H9 (cell line): ENCODE measurements at regions not wholly inside any gene's neighbourhood (a gene's known extent, or its start where the extent isn't known, plus 50 kb on each side); places are given as distances from the start of the nearest gene placed in this dataset.

Experiments
- DNase-seq: peaks from one replicate; pipeline ENCODE4 v3.0.0-alpha.2; 2017
- H2AFZ ChIP-seq: one replicate; pipeline ENCODE4 v1.6.1; 2013; ENCODE audit warnings: mild to moderate bottlenecking, low read length, control low read depth, moderate library complexity
- H2AK5ac ChIP-seq: 2 replicates; pipeline ENCODE4 v1.6.1; 2013; ENCODE audit warnings: low read length, control low read depth, mixed read lengths; ENCODE audit not compliant: insufficient read length
- H2BK120ac ChIP-seq: one replicate; pipeline ENCODE4 v1.6.1; 2013; ENCODE audit warnings: low read depth, mild to moderate bottlenecking, low read length, control low read depth, inconsistent platforms; ENCODE audit not compliant: poor library complexity, severe bottlenecking
- H2BK12ac ChIP-seq: 2 replicates; pipeline ENCODE4 v1.6.1; 2013; ENCODE audit warnings: low read length, control low read depth, mixed read lengths, low read depth; ENCODE audit not compliant: insufficient read length
- H2BK15ac ChIP-seq: 2 replicates; pipeline ENCODE4 v1.6.1; 2013; ENCODE audit warnings: low read depth, low read length, control low read depth
- H2BK20ac ChIP-seq: one replicate; pipeline ENCODE4 v1.6.1; 2013; ENCODE audit warnings: low read depth, mild to moderate bottlenecking, low read length, control low read depth, inconsistent platforms; ENCODE audit not compliant: poor library complexity, severe bottlenecking
- H2BK5ac ChIP-seq: 2 replicates; pipeline ENCODE4 v1.6.1; 2013; ENCODE audit warnings: low read length, control low read depth, mixed read lengths; ENCODE audit not compliant: insufficient read length
- H3K14ac ChIP-seq: 2 replicates; pipeline ENCODE4 v1.6.1; 2013; ENCODE audit warnings: low read length, control low read depth; ENCODE audit not compliant: insufficient read depth
- H3K18ac ChIP-seq: 2 replicates; pipeline ENCODE4 v1.6.1; 2013; ENCODE audit warnings: low read depth, mild to moderate bottlenecking, mixed read lengths, low read length, control low read depth; ENCODE audit not compliant: insufficient read length
- H3K23ac ChIP-seq: 2 replicates; pipeline ENCODE4 v1.6.1; 2013; ENCODE audit warnings: low read length, control low read depth, mixed read lengths, low read depth; ENCODE audit not compliant: insufficient read length
- H3K23me2 ChIP-seq: 2 replicates; pipeline ENCODE4 v1.6.1; 2013; ENCODE audit warnings: low read depth, mild to moderate bottlenecking, mixed read lengths, low read length, control low read depth; ENCODE audit not compliant: insufficient read length, poor library complexity, severe bottlenecking
- H3K27ac ChIP-seq: 2 replicates; pipeline ENCODE4 v1.5.1; 2013; ENCODE audit warnings: low read length, control low read depth, mixed read lengths, low read depth; ENCODE audit not compliant: insufficient read length
- H3K27me3 ChIP-seq: 2 replicates; pipeline ENCODE4 v1.6.1; 2013; ENCODE audit warnings: low read length, control low read depth, inconsistent platforms; ENCODE audit not compliant: insufficient read depth
- H3K4ac ChIP-seq: 2 replicates; pipeline ENCODE4 v1.6.1; 2013; ENCODE audit warnings: low read depth, mild to moderate bottlenecking, control low read depth, inconsistent platforms, low read length, moderate library complexity
- H3K4me1 ChIP-seq: 2 replicates; pipeline ENCODE4 v1.6.1; 2013; ENCODE audit warnings: low read length, control low read depth, inconsistent platforms; ENCODE audit not compliant: insufficient read depth
- H3K4me2 ChIP-seq: 2 replicates; pipeline ENCODE4 v1.6.1; 2013; ENCODE audit warnings: low read length, control low read depth, mixed read lengths; ENCODE audit not compliant: insufficient read length, insufficient read depth
- H3K56ac ChIP-seq: 2 replicates; pipeline ENCODE4 v1.6.1; 2013; ENCODE audit warnings: low read depth, mild to moderate bottlenecking, mixed read lengths, low read length, control low read depth; ENCODE audit not compliant: insufficient read length
- H3K79me1 ChIP-seq: 2 replicates; pipeline ENCODE4 v1.6.1; 2013; ENCODE audit warnings: low read depth, mild to moderate bottlenecking, moderate library complexity, low read length, control low read depth, inconsistent platforms; ENCODE audit not compliant: insufficient read depth, poor library complexity, severe bottlenecking
- H3K79me2 ChIP-seq: 2 replicates; pipeline ENCODE4 v1.6.1; 2013; ENCODE audit warnings: low read length, control low read depth, inconsistent platforms; ENCODE audit not compliant: insufficient read depth
- H3K9ac ChIP-seq: 2 replicates; pipeline ENCODE4 v1.6.1; 2013; ENCODE audit warnings: low read length, control low read depth, mixed read lengths; ENCODE audit not compliant: insufficient read length; ENCODE audit errors: extremely low read depth
- H3K9me3 ChIP-seq: one replicate; pipeline ENCODE4 v1.6.1; 2013; ENCODE audit warnings: low read depth, low read length, inconsistent platforms; ENCODE audit not compliant: control insufficient read depth
- H3T11ph ChIP-seq: one replicate; pipeline ENCODE4 v1.6.1; 2013; ENCODE audit warnings: mild to moderate bottlenecking, low read length, control low read depth, inconsistent platforms
- H4K20me1 ChIP-seq: one replicate; pipeline ENCODE4 v1.6.1; 2013; ENCODE audit not compliant: control insufficient read depth, insufficient read length, insufficient read depth
- H4K5ac ChIP-seq: 2 replicates; pipeline ENCODE4 v1.6.1; 2013; ENCODE audit warnings: low read depth, mild to moderate bottlenecking, mixed read lengths, low read length, control low read depth; ENCODE audit not compliant: insufficient read length
- H4K8ac ChIP-seq: replicated peaks from 2 replicates; pipeline ENCODE4 v1.6.1; 2013; ENCODE audit warnings: low read length, control low read depth, mixed read lengths, low read depth; ENCODE audit not compliant: insufficient read length
- H4K91ac ChIP-seq: 2 replicates; pipeline ENCODE4 v1.6.1; 2013; ENCODE audit warnings: low read depth, mild to moderate bottlenecking, moderate library complexity, mixed read lengths, low read length, control low read depth; ENCODE audit not compliant: insufficient read length
- H3K27ac Mint-ChIP-seq, 3 experiments: 2 replicates in 2 of 3; 3 replicates in 1 of 3; pipeline ENCODE4 v1.8.0; 2020 to 2021; ENCODE audit warnings: mixed read lengths in 3 of 3, mild to moderate bottlenecking in 1 of 3, moderate library complexity in 1 of 3
- H3K27me3 Mint-ChIP-seq: 2 replicates; pipeline ENCODE4 v1.8.0; 2021; ENCODE audit warnings: low read depth, mild to moderate bottlenecking, moderate library complexity, mixed read lengths
- H3K36me3 Mint-ChIP-seq, 3 experiments: 2 replicates in 2 of 3; 3 replicates in 1 of 3; pipeline ENCODE4 v1.8.0; 2020 to 2021; ENCODE audit warnings: low read depth in 3 of 3, mixed read lengths in 3 of 3; ENCODE audit not compliant: insufficient read depth in 1 of 3
- H3K4me1 Mint-ChIP-seq, 2 experiments: 2 replicates each; pipeline ENCODE4 v1.8.0; 2020; ENCODE audit warnings: mixed read lengths in 2 of 2
- H3K4me3 Mint-ChIP-seq, 2 experiments: 2 replicates in 1 of 2; 3 replicates in 1 of 2; pipeline ENCODE4 v1.8.0; 2020 to 2021; ENCODE audit warnings: mild to moderate bottlenecking in 2 of 2, mixed read lengths in 2 of 2, moderate library complexity in 1 of 2
- H3K9me3 Mint-ChIP-seq, 2 experiments: 2 replicates in 1 of 2; 3 replicates in 1 of 2; pipeline ENCODE4 v1.8.0; 2020; ENCODE audit warnings: mild to moderate bottlenecking in 2 of 2, mixed read lengths in 2 of 2, moderate library complexity in 1 of 2
- CTCF ChIP-seq: fragments of 200-600 bp; sonication (generic); conservative IDR thresholded peaks from 3 replicates; pipeline ENCODE4 v1.8.0; 2021; ENCODE audit warnings: antibody characterized with exemption, mild to moderate bottlenecking
- WGBS: extraction: QIAGEN DNeasy Blood & Tissue Kit; methylation state at CpG from one replicate; pipeline ENCODE4 v1.1.7; 2013; ENCODE audit warnings: missing lambda C conversion rate, low lambda C conversion rate, mixed read lengths; ENCODE audit not compliant: insufficient read length; ENCODE audit errors: extremely low coverage; 5-methylcytosine and 5-hydroxymethylcytosine counted together

GRCh38 chr17:31699886-31700285, 159.2 kb downstream of the COPRS start:
- Histone ChIP-seq H2AFZ (no peak overlapping the region), H2BK120ac (no peak overlapping the region), H2BK20ac (no peak overlapping the region), H4K8ac (no peak overlapping the region), H4K5ac (no peak overlapping the region), H2BK12ac (no peak overlapping the region), H3K4me1 (no peaks in the 10 kb centered on the region), H3K9me3 (no peaks in the 10 kb centered on the region), H3K27me3 (no peaks in the 10 kb centered on the region), H4K20me1 (no peaks in the 10 kb centered on the region), H3K27ac (no peak overlapping the region), H3K23ac (no peak overlapping the region), H3K9ac (no peak overlapping the region), H3K79me1 (no peaks in the 10 kb centered on the region), H2BK15ac (no peak overlapping the region), H2AK5ac (no peak overlapping the region), H3T11ph (no peak overlapping the region), H3K14ac (no peak overlapping the region), H4K91ac (no peak overlapping the region), H2BK5ac (no peak overlapping the region), H3K4ac (no peak overlapping the region), H3K18ac (no peak overlapping the region), H3K56ac (no peak overlapping the region), H3K79me2 (no peaks in the 10 kb centered on the region), H3K4me2 (no peak overlapping the region), H3K23me2 (no peaks in the 10 kb centered on the region)
- Mint-ChIP-seq H3K4me1 (peaks cover 11 to 14% of the 10 kb centered on the region in 2 experiments), H3K4me3 (no peak overlapping the region), H3K9me3 (no peaks in the 10 kb centered on the region), H3K36me3 (no peaks in the 10 kb centered on the region), H3K27me3 (no peaks in the 10 kb centered on the region), H3K27ac (no peak overlapping the region; a peak in 1 of 7 replicates)
- no CpG with 5 or more reads among the region's 4 CpGs for WGBS
- no peak for TF ChIP-seq CTCF
- DNase-seq, result no peak
